NT2/D1 (cell line): ENCODE measurements at regions not wholly inside any gene's neighbourhood (a gene's known extent, or its start where the extent isn't known, plus 50 kb on each side); places are given as distances from the start of the nearest gene placed in this dataset.

Experiments used
- DNase-seq: peaks from one replicate; pipeline ENCODE4 v3.0.0-alpha.2; 2011; ENCODE audit warnings: low read depth, low spot score
- H3K27me3 ChIP-seq: 2 replicates; pipeline ENCODE4 v1.6.0; 2011; ENCODE audit warnings: mild to moderate bottlenecking; ENCODE audit not compliant: insufficient read length, insufficient read depth
- H3K36me3 ChIP-seq: 2 replicates; pipeline ENCODE4 v1.6.1; 2011; ENCODE audit warnings: mild to moderate bottlenecking, low read length, mixed read lengths; ENCODE audit not compliant: insufficient read depth, insufficient read length
- H3K4me1 ChIP-seq: 2 replicates; pipeline ENCODE4 v1.5.1; 2011; ENCODE audit not compliant: insufficient read depth, insufficient read length
- H3K4me3 ChIP-seq: 2 replicates; pipeline ENCODE4 v1.5.1; 2011; ENCODE audit warnings: low read depth; ENCODE audit not compliant: insufficient read length
- H3K9ac ChIP-seq: 2 replicates; pipeline ENCODE4 v1.6.0; 2011; ENCODE audit warnings: low read depth; ENCODE audit not compliant: insufficient read length
- H3K9me3 ChIP-seq: 2 replicates; pipeline ENCODE4 v1.5.1; 2011; ENCODE audit warnings: mild to moderate bottlenecking, low read length; ENCODE audit not compliant: insufficient read depth
- SUZ12 ChIP-seq: IDR thresholded peaks from 2 replicates; pipeline ENCODE4 v1.6.1; 2011; ENCODE audit not compliant: insufficient read length, insufficient read depth; ENCODE audit errors: extremely low read depth
- YY1 ChIP-seq: IDR thresholded peaks from 2 replicates; pipeline ENCODE4 v1.6.1; 2011; ENCODE audit not compliant: insufficient read length, insufficient read depth
- ZNF274 ChIP-seq: IDR thresholded peaks from 2 replicates; pipeline ENCODE4 v1.6.1; 2011; ENCODE audit warnings: mild to moderate bottlenecking, low read depth, low read length

DNA sequence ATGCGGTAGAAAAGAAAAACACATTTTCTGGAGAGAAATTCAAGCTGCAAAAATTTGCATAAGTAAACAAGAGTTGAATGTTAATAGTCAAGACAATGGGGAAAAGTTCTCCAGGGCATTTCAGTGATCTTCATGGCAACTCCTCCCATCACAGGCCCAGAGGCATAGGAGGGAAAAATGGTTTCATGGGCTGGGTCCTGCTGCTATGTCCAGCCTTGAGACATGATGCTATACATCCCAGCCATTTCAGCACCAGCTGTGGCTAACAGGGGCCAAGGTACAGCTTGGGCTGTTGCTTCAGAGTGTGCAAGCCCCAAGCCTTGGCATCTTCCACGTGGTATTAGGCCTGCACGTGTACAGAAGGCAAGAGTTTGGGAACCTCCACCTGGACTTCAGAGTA, 118.6 kb upstream of the DLGAP1 start:
- TF ChIP-seq ZNF274, result no peak
- no peak for TF ChIP-seq YY1
- no peak for TF ChIP-seq SUZ12
- no peak for DNase-seq
- Histone ChIP-seq H3K9ac (no peak overlapping the region), H3K9me3 (peaks cover 13% of the 10 kb centered on the region; the same call in 1 of the 2 replicates), H3K4me1 (no peaks in the 10 kb centered on the region), H3K4me3 (no peak overlapping the region), H3K27me3 (no peaks in the 10 kb centered on the region), H3K36me3 (no peaks in the 10 kb centered on the region)

DNA sequence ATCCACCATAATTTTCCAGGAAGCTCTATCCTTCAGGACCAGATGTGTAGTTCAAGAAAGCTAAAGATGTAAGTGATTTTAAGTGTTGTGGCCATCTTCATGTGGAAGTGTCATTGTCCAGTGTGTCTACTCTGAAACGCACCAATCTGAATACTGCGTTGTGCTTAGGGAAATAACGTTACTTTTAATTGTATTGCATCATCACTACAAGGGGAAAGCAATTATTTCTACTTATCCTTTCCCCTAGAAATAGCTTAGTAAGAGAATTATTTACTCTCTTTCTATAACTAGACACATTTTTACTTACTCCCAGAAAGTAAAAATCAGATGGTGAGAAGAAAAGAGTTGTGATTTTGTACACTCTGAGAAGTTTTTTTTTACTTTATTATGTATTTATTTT, 102.4 kb upstream of the DLGAP1 start:
- H3K9ac ChIP-seq, result no peak overlapping the region
- no peak for DNase-seq

DNA sequence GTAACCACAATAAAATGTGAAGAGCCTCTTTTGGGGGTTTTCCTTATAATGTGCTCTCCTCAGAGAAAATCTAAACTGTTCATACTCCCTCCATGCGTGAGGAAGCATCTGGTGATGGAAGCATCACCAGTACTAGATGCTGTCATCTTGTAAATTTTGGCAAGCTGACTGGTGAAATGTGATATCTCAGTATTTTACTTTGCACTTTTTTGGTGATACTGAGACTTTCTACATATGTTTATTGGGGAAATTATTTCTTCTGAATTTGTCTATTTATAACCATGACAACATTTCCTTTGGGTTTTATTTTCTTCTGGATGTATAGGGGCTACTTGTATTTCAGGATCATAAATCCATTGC, 95.9 kb upstream of the DLGAP1 start:
- H3K27me3 ChIP-seq, result no peaks in the 10 kb centered on the region
- no peak for DNase-seq
- H3K9me3 ChIP-seq, result no peaks in the 10 kb centered on the region
- no peak overlapping the region for H3K4me3 ChIP-seq
- H3K4me1 ChIP-seq, result no peaks in the 10 kb centered on the region
- H3K36me3 ChIP-seq, result no peaks in the 10 kb centered on the region
- TF ChIP-seq ZNF274 (no peak), SUZ12 (no peak), YY1 (no peak)
- H3K9ac ChIP-seq, result no peak overlapping the region

More for the DNA sequence above, 102.4 kb upstream of the DLGAP1 start:
- H3K9me3 ChIP-seq, result no peaks in the 10 kb centered on the region
- no peaks in the 10 kb centered on the region for H3K27me3 ChIP-seq
- H3K4me3 ChIP-seq, result no peak overlapping the region
- no peaks in the 10 kb centered on the region for H3K4me1 ChIP-seq
- H3K36me3 ChIP-seq, result no peaks in the 10 kb centered on the region
- TF ChIP-seq SUZ12, result no peak

GRCh38 chr18:4549164-4549872, 94.2 kb upstream of the DLGAP1 start:
- Histone ChIP-seq H3K27me3 (no peaks in the 10 kb centered on the region), H3K4me1 (no peaks in the 10 kb centered on the region), H3K36me3 (no peaks in the 10 kb centered on the region), H3K9me3 (no peaks in the 10 kb centered on the region), H3K9ac (no peak overlapping the region), H3K4me3 (no peak overlapping the region)
- DNase-seq, result no peak
- TF ChIP-seq YY1 (no peak), ZNF274 (no peak), SUZ12 (no peak)

DNA sequence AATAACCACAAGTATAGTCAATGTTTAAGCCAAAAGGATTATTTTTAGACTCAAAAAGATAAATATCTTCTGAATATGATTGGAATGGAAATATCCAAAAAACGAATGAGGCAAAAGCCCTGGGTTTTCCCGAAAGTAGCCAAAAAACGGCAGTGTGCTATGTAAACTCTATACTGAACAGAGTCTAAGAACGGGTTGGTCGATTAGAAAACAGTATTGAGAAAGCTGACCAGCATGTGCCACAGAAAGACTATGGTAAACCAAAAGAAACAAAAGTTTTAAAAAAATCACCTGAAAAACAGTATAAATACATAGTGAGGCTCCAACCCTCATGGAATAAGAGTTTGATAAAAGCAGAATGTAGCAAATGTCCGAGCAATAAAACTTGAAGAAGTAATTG, 92.0 kb upstream of the DLGAP1 start:
- H3K36me3 ChIP-seq, result no peaks in the 10 kb centered on the region
- H3K9me3 ChIP-seq, result no peaks in the 10 kb centered on the region
- no peak overlapping the region for H3K4me3 ChIP-seq
- H3K4me1 ChIP-seq, result no peaks in the 10 kb centered on the region
- no peak overlapping the region for H3K9ac ChIP-seq
- H3K27me3 ChIP-seq, result no peaks in the 10 kb centered on the region
- no peak for DNase-seq
- TF ChIP-seq SUZ12 (no peak), YY1 (no peak), ZNF274 (no peak)

- Histone ChIP-seq H3K9ac (no peak overlapping the region), H3K9me3 (no peaks in the 10 kb centered on the region), H3K27me3 (no peaks in the 10 kb centered on the region), H3K36me3 (no peaks in the 10 kb centered on the region), H3K4me3 (no peak overlapping the region), H3K4me1 (no peaks in the 10 kb centered on the region)
- no peak for DNase-seq
- TF ChIP-seq SUZ12 (no peak), ZNF274 (no peak), YY1 (no peak)
Measured at GRCh38 chr18:4544142-4544541, 89.0 kb upstream of the DLGAP1 start.

- Histone ChIP-seq H3K9ac (no peak overlapping the region), H3K27me3 (no peaks in the 10 kb centered on the region), H3K9me3 (peaks cover 3% of the 10 kb centered on the region; the same call in 1 of the 2 replicates), H3K4me1 (no peaks in the 10 kb centered on the region), H3K4me3 (no peak overlapping the region), H3K36me3 (no peaks in the 10 kb centered on the region)
- TF ChIP-seq ZNF274 (no peak), SUZ12 (no peak), YY1 (no peak)
- no peak for DNase-seq
Measured at GRCh38 chr18:4543711-4544110, 88.6 kb upstream of the DLGAP1 start.

DNA sequence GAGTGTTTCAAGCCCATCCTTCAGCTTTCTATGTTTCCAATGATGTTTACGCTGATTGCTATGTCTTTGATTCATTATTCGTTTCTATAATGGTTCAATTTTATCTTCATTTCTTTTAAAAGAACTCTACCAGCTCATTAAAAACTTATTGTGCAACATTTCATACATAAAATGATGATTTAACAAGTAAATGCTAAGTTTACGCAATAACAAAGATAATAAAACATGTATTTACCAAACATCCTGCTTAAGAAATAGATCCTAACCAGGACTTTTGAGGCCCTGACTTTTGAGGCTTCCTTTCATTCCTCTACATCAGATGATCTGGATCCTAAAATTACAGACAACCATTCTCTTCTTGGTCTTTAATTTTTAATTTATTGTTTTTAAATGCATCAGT, 86.5 kb upstream of the DLGAP1 start:
- no peak overlapping the region for H3K9ac ChIP-seq

More for the DNA sequence above, 86.5 kb upstream of the DLGAP1 start:
- no peaks in the 10 kb centered on the region for H3K36me3 ChIP-seq
- TF ChIP-seq ZNF274 (no peak), SUZ12 (no peak), YY1 (no peak)
- DNase-seq, result no peak
- no peak overlapping the region for H3K4me3 ChIP-seq
- no peaks in the 10 kb centered on the region for H3K4me1 ChIP-seq
- peaks cover 10% of the 10 kb centered on the region for H3K9me3 ChIP-seq
- no peaks in the 10 kb centered on the region for H3K27me3 ChIP-seq
